ENCODE measurements at regions not wholly inside any gene's neighbourhood (a gene's known extent, or its start where the extent isn't known, plus 50 kb on each side); places are given as distances from the start of the nearest gene placed in this dataset.

GRCh38 chr6:156691018-156691417 is 86.2 kb upstream of the ARID1B start:
- peaks cover 0 to 10% of the 10 kb centered on the region in 2 donors for H3K4me1 ChIP-seq (ENCODE audit: control insufficient read depth in 2 of 2, insufficient read depth in 2 of 2, low read length in 2 of 2)
- no peak overlapping the region for H3K4me3 ChIP-seq (ENCODE audit: low read length in 2 of 2)
- no peaks in the 10 kb centered on the region for H3K27me3 ChIP-seq (ENCODE audit: control insufficient read depth in 2 of 2, insufficient read depth in 2 of 2, low read length in 2 of 2)
- H3K9me3 ChIP-seq (ENCODE audit: control insufficient read depth in 2 of 2, low read length in 2 of 2): no peaks in the 10 kb centered on the region
- H3K27ac ChIP-seq (ENCODE audit: low read depth in 2 of 2, low read length in 2 of 2): no peak overlapping the region
- no peaks in the 10 kb centered on the region for H3K36me3 ChIP-seq (ENCODE audit: control insufficient read depth in 2 of 2, insufficient read depth in 2 of 2, low read length in 2 of 2)
- no peak overlapping the region for H3K9ac ChIP-seq (ENCODE audit: low read depth in 1 of 2, low read length in 2 of 2)

- no peak overlapping the region for H3K4me3 ChIP-seq (ENCODE audit: low read length in 2 of 2)
Observed at GRCh38 chr6:156689656-156690055, 87.5 kb upstream of the ARID1B start.

GRCh38 chr6:156688620-156688971 is 88.6 kb upstream of the ARID1B start:
- H3K27ac ChIP-seq (ENCODE audit: low read depth in 2 of 2, low read length in 2 of 2): peak overlapping the region in 1 of 2 donors; percentile 85

More at GRCh38 chr6:156689656-156690055, 87.5 kb upstream of the ARID1B start:
- Histone ChIP-seq H3K4me1 (ENCODE audit: control insufficient read depth in 2 of 2, insufficient read depth in 2 of 2, low read length in 2 of 2) (peaks cover 0 to 14% of the 10 kb centered on the region in 2 donors), H3K9ac (ENCODE audit: low read depth in 1 of 2, low read length in 2 of 2) (no peak overlapping the region), H3K27me3 (ENCODE audit: control insufficient read depth in 2 of 2, insufficient read depth in 2 of 2, low read length in 2 of 2) (no peaks in the 10 kb centered on the region), H3K36me3 (ENCODE audit: control insufficient read depth in 2 of 2, insufficient read depth in 2 of 2, low read length in 2 of 2) (no peaks in the 10 kb centered on the region), H3K27ac (ENCODE audit: low read depth in 2 of 2, low read length in 2 of 2) (no peak overlapping the region), H3K9me3 (ENCODE audit: control insufficient read depth in 2 of 2, low read length in 2 of 2) (no peaks in the 10 kb centered on the region)

GRCh38 chr6:156687789-156688619 is 89.2 kb upstream of the ARID1B start:
- Histone ChIP-seq H3K9me3 (ENCODE audit: control insufficient read depth in 2 of 2, low read length in 2 of 2) (no peaks in the 10 kb centered on the region), H3K4me1 (ENCODE audit: control insufficient read depth in 2 of 2, insufficient read depth in 2 of 2, low read length in 2 of 2) (peaks cover 0 to 14% of the 10 kb centered on the region in 2 donors), H3K4me3 (ENCODE audit: low read length in 2 of 2) (peak overlapping the region; percentile 82 to 84), H3K27ac (ENCODE audit: low read depth in 2 of 2, low read length in 2 of 2) (peak overlapping the region; percentile 85 to 86), H3K36me3 (ENCODE audit: control insufficient read depth in 2 of 2, insufficient read depth in 2 of 2, low read length in 2 of 2) (no peaks in the 10 kb centered on the region), H3K9ac (ENCODE audit: low read depth in 1 of 2, low read length in 2 of 2) (peak overlapping the region; percentile 71 to 72), H3K27me3 (ENCODE audit: control insufficient read depth in 2 of 2, insufficient read depth in 2 of 2, low read length in 2 of 2) (no peaks in the 10 kb centered on the region)

More at GRCh38 chr6:156688620-156688971, 88.6 kb upstream of the ARID1B start:
- Histone ChIP-seq H3K27me3 (ENCODE audit: control insufficient read depth in 2 of 2, insufficient read depth in 2 of 2, low read length in 2 of 2) (no peaks in the 10 kb centered on the region), H3K4me1 (ENCODE audit: control insufficient read depth in 2 of 2, insufficient read depth in 2 of 2, low read length in 2 of 2) (peaks cover 0 to 14% of the 10 kb centered on the region in 2 donors), H3K4me3 (ENCODE audit: low read length in 2 of 2) (no peak overlapping the region), H3K9me3 (ENCODE audit: control insufficient read depth in 2 of 2, low read length in 2 of 2) (no peaks in the 10 kb centered on the region), H3K36me3 (ENCODE audit: control insufficient read depth in 2 of 2, insufficient read depth in 2 of 2, low read length in 2 of 2) (no peaks in the 10 kb centered on the region), H3K9ac (ENCODE audit: low read depth in 1 of 2, low read length in 2 of 2) (peak overlapping the region in 1 of 2 donors; percentile 71)

GRCh38 chr6:156686995-156687788 is 90.0 kb upstream of the ARID1B start:
- Histone ChIP-seq H3K9ac (ENCODE audit: low read depth in 1 of 2, low read length in 2 of 2) (peak overlapping the region; percentile 87), H3K4me1 (ENCODE audit: control insufficient read depth in 2 of 2, insufficient read depth in 2 of 2, low read length in 2 of 2) (peaks cover 0 to 14% of the 10 kb centered on the region in 2 donors), H3K36me3 (ENCODE audit: control insufficient read depth in 2 of 2, insufficient read depth in 2 of 2, low read length in 2 of 2) (no peaks in the 10 kb centered on the region), H3K4me3 (ENCODE audit: low read length in 2 of 2) (peak overlapping the region; percentile 82 to 86), H3K9me3 (ENCODE audit: control insufficient read depth in 2 of 2, low read length in 2 of 2) (no peaks in the 10 kb centered on the region), H3K27me3 (ENCODE audit: control insufficient read depth in 2 of 2, insufficient read depth in 2 of 2, low read length in 2 of 2) (no peaks in the 10 kb centered on the region), H3K27ac (ENCODE audit: low read depth in 2 of 2, low read length in 2 of 2) (peak overlapping the region; percentile 98 to 99)

GRCh38 chr6:156686301-156686994 is 90.7 kb upstream of the ARID1B start:
- H3K27ac ChIP-seq (ENCODE audit: low read depth in 2 of 2, low read length in 2 of 2): peak overlapping the region; percentile 98 to 99
- no peaks in the 10 kb centered on the region for H3K36me3 ChIP-seq (ENCODE audit: control insufficient read depth in 2 of 2, insufficient read depth in 2 of 2, low read length in 2 of 2)
- peaks cover 0 to 14% of the 10 kb centered on the region in 2 donors for H3K4me1 ChIP-seq (ENCODE audit: control insufficient read depth in 2 of 2, insufficient read depth in 2 of 2, low read length in 2 of 2)
- H3K27me3 ChIP-seq (ENCODE audit: control insufficient read depth in 2 of 2, insufficient read depth in 2 of 2, low read length in 2 of 2): no peaks in the 10 kb centered on the region
- no peaks in the 10 kb centered on the region for H3K9me3 ChIP-seq (ENCODE audit: control insufficient read depth in 2 of 2, low read length in 2 of 2)
- H3K4me3 ChIP-seq (ENCODE audit: low read length in 2 of 2): peak overlapping the region; percentile 69 to 86
- H3K9ac ChIP-seq (ENCODE audit: low read depth in 1 of 2, low read length in 2 of 2): peak overlapping the region; percentile 87

- Histone ChIP-seq H3K4me1 (ENCODE audit: control insufficient read depth in 2 of 2, insufficient read depth in 2 of 2, low read length in 2 of 2) (peaks cover 0 to 14% of the 10 kb centered on the region in 2 donors), H3K27me3 (ENCODE audit: control insufficient read depth in 2 of 2, insufficient read depth in 2 of 2, low read length in 2 of 2) (no peaks in the 10 kb centered on the region), H3K36me3 (ENCODE audit: control insufficient read depth in 2 of 2, insufficient read depth in 2 of 2, low read length in 2 of 2) (no peaks in the 10 kb centered on the region), H3K4me3 (ENCODE audit: low read length in 2 of 2) (peak overlapping the region; percentile 69 to 86), H3K9ac (ENCODE audit: low read depth in 1 of 2, low read length in 2 of 2) (peak overlapping the region; percentile 87), H3K9me3 (ENCODE audit: control insufficient read depth in 2 of 2, low read length in 2 of 2) (no peaks in the 10 kb centered on the region), H3K27ac (ENCODE audit: low read depth in 2 of 2, low read length in 2 of 2) (peak overlapping the region; percentile 98 to 99)
Observed at GRCh38 chr6:156685823-156686222, 91.4 kb upstream of the ARID1B start.

GRCh38 chr6:156683821-156684220 is 93.4 kb upstream of the ARID1B start:
- H3K9ac ChIP-seq (ENCODE audit: low read depth in 1 of 2, low read length in 2 of 2): no peak overlapping the region
- peaks cover 0 to 14% of the 10 kb centered on the region in 2 donors for H3K4me1 ChIP-seq (ENCODE audit: control insufficient read depth in 2 of 2, insufficient read depth in 2 of 2, low read length in 2 of 2)
- H3K27me3 ChIP-seq (ENCODE audit: control insufficient read depth in 2 of 2, insufficient read depth in 2 of 2, low read length in 2 of 2): no peaks in the 10 kb centered on the region
- no peak overlapping the region for H3K4me3 ChIP-seq (ENCODE audit: low read length in 2 of 2)
- no peaks in the 10 kb centered on the region for H3K36me3 ChIP-seq (ENCODE audit: control insufficient read depth in 2 of 2, insufficient read depth in 2 of 2, low read length in 2 of 2)
- no peak overlapping the region for H3K27ac ChIP-seq (ENCODE audit: low read depth in 2 of 2, low read length in 2 of 2)
- H3K9me3 ChIP-seq (ENCODE audit: control insufficient read depth in 2 of 2, low read length in 2 of 2): no peaks in the 10 kb centered on the region

- Histone ChIP-seq H3K9ac (ENCODE audit: low read depth in 1 of 2, low read length in 2 of 2) (no peak overlapping the region), H3K36me3 (ENCODE audit: control insufficient read depth in 2 of 2, insufficient read depth in 2 of 2, low read length in 2 of 2) (no peaks in the 10 kb centered on the region), H3K4me1 (ENCODE audit: control insufficient read depth in 2 of 2, insufficient read depth in 2 of 2, low read length in 2 of 2) (no peaks in the 10 kb centered on the region), H3K27me3 (ENCODE audit: control insufficient read depth in 2 of 2, insufficient read depth in 2 of 2, low read length in 2 of 2) (no peaks in the 10 kb centered on the region), H3K27ac (ENCODE audit: low read depth in 2 of 2, low read length in 2 of 2) (no peak overlapping the region), H3K4me3 (ENCODE audit: low read length in 2 of 2) (no peak overlapping the region), H3K9me3 (ENCODE audit: control insufficient read depth in 2 of 2, low read length in 2 of 2) (peaks cover 0 to 3% of the 10 kb centered on the region in 2 donors)
Observed at GRCh38 chr6:156676721-156677120, 100.5 kb upstream of the ARID1B start.

All from mucosa of rectum (tissue), 2 donors.